HepG2 (cell line): ENCODE measurements at regions not wholly inside any gene's neighbourhood (a gene's known extent, or its start where the extent isn't known, plus 50 kb on each side); places are given as distances from the start of the nearest gene placed in this dataset.

ENCODE experiments used
- AHR ChIP-seq: IDR thresholded peaks from 2 replicates; pipeline ENCODE4 v1.6.1; 2018; ENCODE audit warnings: missing genetic modification reagents, missing compliant biosample characterization
- BRF2 ChIP-seq: sonication (generic); formaldehyde crosslinking; IDR thresholded peaks from 2 replicates; pipeline ENCODE4 v1.8.1; 2022; ENCODE audit warnings: mild to moderate bottlenecking, missing genetic modification reagents
- CTCF ChIP-seq: sonication (generic); formaldehyde crosslinking; IDR thresholded peaks from 2 replicates; pipeline ENCODE4 v1.5.0; 2020; ENCODE audit warnings: mild to moderate bottlenecking, missing genetic modification reagents, moderate library complexity
- GABPA ChIP-seq, 2 experiments: IDR thresholded peaks; 2 replicates each; pipeline ENCODE4 v1.6.1; 2011 to 2016; ENCODE audit warnings: low read depth in 2 of 2, low read length in 1 of 2, missing biosample characterization in 1 of 2, missing genetic modification characterization in 1 of 2
- MAX ChIP-seq: IDR thresholded peaks from 2 replicates; pipeline ENCODE4 v1.6.1; 2012; ENCODE audit warnings: inconsistent platforms
- POLR2A ChIP-seq, 2 experiments: IDR thresholded peaks; 2 replicates each; pipeline ENCODE4 v1.6.1; 2011; ENCODE audit warnings: low read depth in 2 of 2, low read length in 2 of 2, mild to moderate bottlenecking in 1 of 2, moderate library complexity in 1 of 2; ENCODE audit not compliant: insufficient read depth in 1 of 2
- SOX6 ChIP-seq, 2 experiments: fragments of 450-650 bp in 1 of 2; sonication (generic) in 1 of 2; formaldehyde crosslinking in 1 of 2; IDR thresholded peaks; 2 replicates each; pipeline versions ENCODE4 v1.4.0 to v1.6.1; 2017 to 2020; ENCODE audit warnings: antibody characterized with exemption in 1 of 2, mild to moderate bottlenecking in 1 of 2, missing genetic modification reagents in 1 of 2
- ZNF138 ChIP-seq: sonication (generic); formaldehyde crosslinking; IDR thresholded peaks from 2 replicates; pipeline ENCODE4 v1.5.0; 2020; ENCODE audit warnings: mild to moderate bottlenecking, low read depth, missing genetic modification reagents
- ZNF747 ChIP-seq: sonication (generic); formaldehyde crosslinking; IDR thresholded peaks from 2 replicates; pipeline ENCODE4 v1.8.1; 2023; ENCODE audit warnings: missing genetic modification reagents, mild to moderate bottlenecking, borderline replicate concordance

GRCh38 chr6:168192901-168193815 lies 114.1 kb upstream of the FRMD1 start:
- TF ChIP-seq BRF2 (CRISPR knock-in tag), result no peak
- no peak for TF ChIP-seq CTCF (CRISPR knock-in tag)
- TF ChIP-seq GABPA (IDR thresholded peaks at IDR 0.05; ENCODE audit: low read depth, low read length), result no peak
- no peak for TF ChIP-seq GABPA (CRISPR knock-in tag; IDR thresholded peaks at IDR 0.05; ENCODE audit: low read depth)
- TF ChIP-seq POLR2A (IDR thresholded peaks at IDR 0.05; ENCODE audit: insufficient read depth in 1 of 2, low read depth in 2 of 2, low read length in 2 of 2), result no peak
- no peak for TF ChIP-seq MAX
- TF ChIP-seq SOX6 (IDR thresholded peaks at IDR 0.05), result no peak
- TF ChIP-seq SOX6 (CRISPR knock-in tag; IDR thresholded peaks at IDR 0.05), result no peak
- TF ChIP-seq AHR (CRISPR knock-in tag), result no peak
- no peak for TF ChIP-seq ZNF138
- TF ChIP-seq ZNF747 (CRISPR knock-in tag), result no peak
